ENCODE measurements at regions not wholly inside any gene's neighbourhood (a gene's known extent, or its start where the extent isn't known, plus 50 kb on each side); places are given as distances from the start of the nearest gene placed in this dataset.

DNA sequence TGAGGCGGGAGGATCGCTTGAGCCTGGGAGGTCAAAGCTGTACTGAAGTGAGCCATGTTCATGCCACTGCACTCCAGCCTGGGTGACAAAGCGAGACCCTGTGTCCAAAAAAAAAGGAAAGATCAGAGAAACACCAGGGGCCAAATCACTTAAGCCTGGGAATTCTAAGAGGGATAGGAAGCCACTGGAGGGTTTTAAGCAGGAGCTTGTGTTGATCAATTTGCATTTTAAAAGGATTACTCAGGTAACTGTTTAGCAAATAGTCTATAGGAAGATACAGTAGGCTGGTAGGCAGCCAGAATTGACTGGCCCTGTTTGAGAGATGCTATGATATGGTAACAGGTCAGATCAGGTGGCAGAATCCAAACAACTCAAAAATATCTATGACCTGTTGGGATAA, 162.7 kb downstream of the SPTSSA start:
- Mint-ChIP-seq H3K4me1 (ENCODE audit: unreplicated experiment) (peaks cover 5% of the 10 kb centered on the region), H3K27me3 (no peaks in the 10 kb centered on the region), H3K4me3 (no peak overlapping the region), H3K36me3 (no peaks in the 10 kb centered on the region), H3K9me3 (no peaks in the 10 kb centered on the region), H3K27ac (no peak overlapping the region)
- no peak for DNase-seq (ENCODE audit: extremely low spot score, unreplicated experiment)
- TF ChIP-seq, protein P1, sequence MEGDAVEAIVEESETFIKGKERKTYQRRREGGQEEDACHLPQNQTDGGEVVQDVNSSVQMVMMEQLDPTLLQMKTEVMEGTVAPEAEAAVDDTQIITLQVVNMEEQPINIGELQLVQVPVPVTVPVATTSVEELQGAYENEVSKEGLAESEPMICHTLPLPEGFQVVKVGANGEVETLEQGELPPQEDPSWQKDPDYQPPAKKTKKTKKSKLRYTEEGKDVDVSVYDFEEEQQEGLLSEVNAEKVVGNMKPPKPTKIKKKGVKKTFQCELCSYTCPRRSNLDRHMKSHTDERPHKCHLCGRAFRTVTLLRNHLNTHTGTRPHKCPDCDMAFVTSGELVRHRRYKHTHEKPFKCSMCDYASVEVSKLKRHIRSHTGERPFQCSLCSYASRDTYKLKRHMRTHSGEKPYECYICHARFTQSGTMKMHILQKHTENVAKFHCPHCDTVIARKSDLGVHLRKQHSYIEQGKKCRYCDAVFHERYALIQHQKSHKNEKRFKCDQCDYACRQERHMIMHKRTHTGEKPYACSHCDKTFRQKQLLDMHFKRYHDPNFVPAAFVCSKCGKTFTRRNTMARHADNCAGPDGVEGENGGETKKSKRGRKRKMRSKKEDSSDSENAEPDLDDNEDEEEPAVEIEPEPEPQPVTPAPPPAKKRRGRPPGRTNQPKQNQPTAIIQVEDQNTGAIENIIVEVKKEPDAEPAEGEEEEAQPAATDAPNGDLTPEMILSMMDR (conservative IDR thresholded peaks at IDR 0.05): no peak

DNA sequence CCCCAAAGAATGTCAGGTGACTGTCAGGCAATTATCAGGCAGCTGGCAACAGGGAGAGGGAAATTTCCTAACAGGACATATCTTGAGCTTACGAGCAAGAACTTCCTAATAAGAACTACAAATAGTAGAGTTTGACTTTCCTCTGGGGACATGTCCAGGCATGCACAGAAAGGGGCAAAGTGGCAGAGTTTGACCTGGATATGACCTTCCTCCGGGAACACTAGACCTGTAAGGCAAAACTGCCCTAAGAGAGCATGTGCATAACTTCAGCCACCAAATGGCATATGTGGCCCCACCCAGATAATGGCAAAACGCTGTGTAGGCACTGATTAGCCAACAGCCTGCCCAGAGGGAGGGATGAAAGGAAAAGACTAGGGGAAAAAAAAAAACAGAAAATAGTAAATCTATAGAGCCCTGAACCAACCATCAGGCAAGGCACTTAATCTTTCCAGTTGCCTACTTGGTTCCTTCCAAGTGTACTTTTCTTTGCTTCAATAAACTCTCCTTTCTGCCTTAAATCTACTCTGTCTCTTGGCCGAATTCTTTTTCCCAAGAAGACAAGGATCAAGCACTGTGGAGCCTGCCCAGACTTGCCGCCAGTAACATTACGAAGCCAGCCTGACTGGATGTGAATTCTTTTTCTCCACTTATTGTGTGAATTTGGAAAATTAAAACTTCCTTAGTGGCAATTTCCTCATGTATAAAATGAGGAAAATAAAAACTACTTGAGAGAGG, 164.1 kb downstream of the SPTSSA start:
- no peak for DNase-seq (ENCODE audit: extremely low spot score, unreplicated experiment)
- H3K4me3 Mint-ChIP-seq: no peak overlapping the region
- TF ChIP-seq, protein P1 (conservative IDR thresholded peaks at IDR 0.05): no peak
- no peak overlapping the region for H3K27ac Mint-ChIP-seq
- H3K4me1 Mint-ChIP-seq (ENCODE audit: unreplicated experiment): peaks cover 5% of the 10 kb centered on the region
- H3K36me3 Mint-ChIP-seq: no peaks in the 10 kb centered on the region
- H3K9me3 Mint-ChIP-seq: no peaks in the 10 kb centered on the region
- no peaks in the 10 kb centered on the region for H3K27me3 Mint-ChIP-seq

DNA sequence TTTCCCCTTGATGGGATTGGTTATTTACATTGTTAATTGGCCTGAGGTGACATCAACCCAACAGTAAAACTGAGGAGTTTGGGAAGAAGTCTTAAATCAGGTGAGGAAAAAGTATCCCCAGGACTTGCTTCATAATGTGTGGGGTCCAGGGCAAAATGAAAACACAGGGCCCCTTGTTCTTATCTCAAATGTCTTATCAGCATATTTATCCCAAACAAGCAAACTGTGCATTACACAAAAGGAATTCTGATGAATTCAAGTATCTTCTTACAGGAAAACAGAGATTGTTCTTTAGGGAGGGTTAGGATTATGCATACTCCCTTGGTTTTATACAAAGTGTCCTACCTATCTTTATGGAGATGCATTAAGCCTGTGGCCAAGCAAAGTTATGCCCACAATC, 178.4 kb downstream of the SPTSSA start:
- no peaks in the 10 kb centered on the region for H3K4me1 Mint-ChIP-seq (ENCODE audit: unreplicated experiment)
- TF ChIP-seq, protein P1 (conservative IDR thresholded peaks at IDR 0.05): no peak
- H3K27ac Mint-ChIP-seq: no peak overlapping the region
- no peak overlapping the region for H3K4me3 Mint-ChIP-seq
- no peaks in the 10 kb centered on the region for H3K27me3 Mint-ChIP-seq
- no peak for DNase-seq (ENCODE audit: extremely low spot score, unreplicated experiment)
- H3K9me3 Mint-ChIP-seq: peaks cover 7% of the 10 kb centered on the region
- H3K36me3 Mint-ChIP-seq: no peaks in the 10 kb centered on the region

DNA sequence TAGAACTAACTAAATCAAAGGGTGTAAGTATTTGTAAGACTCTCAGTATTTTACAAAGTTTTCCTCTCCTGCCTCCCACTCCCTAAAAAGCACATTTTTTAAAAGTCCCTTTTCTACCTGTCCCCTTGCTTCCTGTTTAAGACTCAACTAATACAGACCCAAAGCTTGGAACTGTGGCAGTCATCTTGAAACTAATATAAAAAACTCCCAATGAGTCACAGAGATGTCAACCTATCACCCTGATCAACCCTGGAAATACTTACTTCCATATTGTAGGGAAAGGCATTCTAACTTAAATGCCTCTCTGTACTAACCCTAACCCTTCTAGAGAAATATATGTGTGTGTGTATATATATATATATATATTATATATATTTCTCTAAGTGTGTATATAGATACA, 184.8 kb downstream of the SPTSSA start:
- H3K9me3 Mint-ChIP-seq: peaks cover 7% of the 10 kb centered on the region
- H3K4me3 Mint-ChIP-seq: no peak overlapping the region
- no peak overlapping the region for H3K27ac Mint-ChIP-seq
- no peaks in the 10 kb centered on the region for H3K36me3 Mint-ChIP-seq
- no peaks in the 10 kb centered on the region for H3K4me1 Mint-ChIP-seq (ENCODE audit: unreplicated experiment)
- no peak for DNase-seq (ENCODE audit: extremely low spot score, unreplicated experiment)
- TF ChIP-seq, protein P1 (conservative IDR thresholded peaks at IDR 0.05): no peak
- no peaks in the 10 kb centered on the region for H3K27me3 Mint-ChIP-seq

DNA sequence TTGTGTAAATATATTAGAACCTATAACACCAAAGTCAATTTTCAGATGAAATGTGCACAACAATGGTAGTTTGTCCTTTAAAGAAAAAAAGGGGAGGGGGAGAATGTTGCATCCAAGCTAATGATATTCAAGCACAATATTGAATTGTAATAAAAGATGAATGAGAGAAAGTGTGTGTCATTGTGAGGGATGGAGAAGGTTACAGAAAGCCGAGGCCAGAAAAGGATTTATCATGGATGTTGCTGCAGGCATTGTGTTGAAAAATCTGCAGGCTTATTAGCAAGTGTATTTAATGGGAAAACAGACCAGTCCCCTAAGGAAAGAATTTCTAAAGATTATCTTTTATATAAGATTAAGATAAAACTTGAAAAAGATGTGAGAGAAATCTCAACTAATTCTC, 186.5 kb downstream of the SPTSSA start:
- Mint-ChIP-seq H3K4me3 (no peak overlapping the region), H3K9me3 (peaks cover 2% of the 10 kb centered on the region), H3K27ac (no peak overlapping the region), H3K36me3 (no peaks in the 10 kb centered on the region), H3K4me1 (ENCODE audit: unreplicated experiment) (no peaks in the 10 kb centered on the region), H3K27me3 (no peaks in the 10 kb centered on the region)
- TF ChIP-seq, protein P1 (conservative IDR thresholded peaks at IDR 0.05): no peak
- no peak for DNase-seq (ENCODE audit: extremely low spot score, unreplicated experiment)
